Activated CD4-positive, alpha-beta memory T cell treated with anti-CD3 and anti-CD28 coated beads for 36 hours (primary cell): ENCODE measurements at regions not wholly inside any gene's neighbourhood (a gene's known extent, or its start where the extent isn't known, plus 50 kb on each side); places are given as distances from the start of the nearest gene placed in this dataset.

Experiments used
- CTCF ChIA-PET: fragments of 350-600 bp; sonication (Branson Sonifier 250); formaldehyde crosslinking; loops from one replicate; lab custom pipeline; 2021; ENCODE audit warnings: antibody characterized with exemption, inconsistent platforms; lab: Charles Lee
- POLR2A ChIA-PET: fragments of 350-600 bp; sonication (Branson Sonifier 250); formaldehyde crosslinking; loops from one replicate; lab custom pipeline; 2021; ENCODE audit warnings: antibody characterized with exemption; lab: Charles Lee
- DNase-seq: peaks from one replicate; pipeline ENCODE4 v3.0.0-alpha.2; 2020
- H3K27ac Mint-ChIP-seq: one replicate; pipeline ENCODE4 v1.8.0; 2021; ENCODE audit warnings: mixed read lengths
- H3K27me3 Mint-ChIP-seq: one replicate; pipeline ENCODE4 v1.8.0; 2021; ENCODE audit warnings: mixed read lengths
- H3K36me3 Mint-ChIP-seq: one replicate; pipeline ENCODE4 v1.8.0; 2021; ENCODE audit warnings: mixed read lengths
- H3K4me1 Mint-ChIP-seq: one replicate; pipeline ENCODE4 v1.8.0; 2021; ENCODE audit warnings: low read depth, mixed read lengths
- H3K4me3 Mint-ChIP-seq: one replicate; pipeline ENCODE4 v1.8.0; 2021; ENCODE audit warnings: mild to moderate bottlenecking, mixed read lengths
- H3K9me3 Mint-ChIP-seq: one replicate; pipeline ENCODE4 v1.8.0; 2021; ENCODE audit warnings: mixed read lengths
- intact Hi-C: fragments of 100-400 bp; cut with micrococcal nuclease; formaldehyde crosslinking; loops from one replicate; pipeline ENCODE4 v1.15.1; 2023

DNA sequence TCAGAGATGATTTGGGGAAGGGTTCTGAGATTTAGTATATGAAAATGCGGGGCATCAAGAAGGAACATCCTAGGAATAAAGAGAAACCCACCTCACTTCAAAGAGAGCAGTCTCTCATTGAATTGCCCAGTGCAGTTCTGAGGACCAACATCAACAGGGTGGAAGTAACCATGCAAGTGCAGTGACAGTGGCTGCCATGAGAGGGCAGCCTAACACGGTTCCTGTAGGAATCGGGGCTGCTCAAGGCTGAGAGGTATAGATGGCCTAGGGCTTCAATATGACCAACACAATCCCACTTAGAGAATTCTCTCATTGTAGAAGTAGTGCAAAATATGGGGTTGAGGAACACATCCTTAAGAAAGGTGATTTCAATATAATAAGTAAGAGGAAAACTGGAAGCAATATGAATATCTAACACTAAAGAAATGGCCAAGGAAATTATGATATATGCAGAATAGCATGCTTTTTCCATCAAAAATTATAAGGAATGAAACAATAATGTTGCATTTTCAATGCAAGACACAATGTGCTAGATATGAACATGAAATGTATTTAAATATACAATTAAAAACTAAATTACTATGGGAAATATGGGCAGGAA is 51.1 kb upstream of the ARRDC4 start:
- intact Hi-C loops, result loop anchor here (1.0 to 2.0 kb wide), 3 partner anchors 176 to 385 kb away; no protein-coding TSS in a partner anchor
- DNase-seq, result peak; percentile 55
- H3K4me3 Mint-ChIP-seq, result no peak overlapping the region
- POLR2A ChIA-PET, result no interaction called here
- H3K36me3 Mint-ChIP-seq, result no peaks in the 10 kb centered on the region
- H3K4me1 Mint-ChIP-seq, result no peaks in the 10 kb centered on the region
- no peaks in the 10 kb centered on the region for H3K9me3 Mint-ChIP-seq
- CTCF ChIA-PET, result interaction anchor here (0.9 to 1.0 kb wide), 2 partner anchors 176 to 268 kb away, joined by 3 read pairs; no protein-coding TSS in a partner anchor
- H3K27ac Mint-ChIP-seq, result no peak overlapping the region
- H3K27me3 Mint-ChIP-seq, result peaks cover 8% of the 10 kb centered on the region
